ENCODE measurements at regions not wholly inside any gene's neighbourhood (a gene's known extent, or its start where the extent isn't known, plus 50 kb on each side); places are given as distances from the start of the nearest gene placed in this dataset.
"Not testable (repeated sequence)": the region's sequence is repeated elsewhere in the genome, so short reads cannot be mapped to it uniquely, and the experiment has no call there.

DNA sequence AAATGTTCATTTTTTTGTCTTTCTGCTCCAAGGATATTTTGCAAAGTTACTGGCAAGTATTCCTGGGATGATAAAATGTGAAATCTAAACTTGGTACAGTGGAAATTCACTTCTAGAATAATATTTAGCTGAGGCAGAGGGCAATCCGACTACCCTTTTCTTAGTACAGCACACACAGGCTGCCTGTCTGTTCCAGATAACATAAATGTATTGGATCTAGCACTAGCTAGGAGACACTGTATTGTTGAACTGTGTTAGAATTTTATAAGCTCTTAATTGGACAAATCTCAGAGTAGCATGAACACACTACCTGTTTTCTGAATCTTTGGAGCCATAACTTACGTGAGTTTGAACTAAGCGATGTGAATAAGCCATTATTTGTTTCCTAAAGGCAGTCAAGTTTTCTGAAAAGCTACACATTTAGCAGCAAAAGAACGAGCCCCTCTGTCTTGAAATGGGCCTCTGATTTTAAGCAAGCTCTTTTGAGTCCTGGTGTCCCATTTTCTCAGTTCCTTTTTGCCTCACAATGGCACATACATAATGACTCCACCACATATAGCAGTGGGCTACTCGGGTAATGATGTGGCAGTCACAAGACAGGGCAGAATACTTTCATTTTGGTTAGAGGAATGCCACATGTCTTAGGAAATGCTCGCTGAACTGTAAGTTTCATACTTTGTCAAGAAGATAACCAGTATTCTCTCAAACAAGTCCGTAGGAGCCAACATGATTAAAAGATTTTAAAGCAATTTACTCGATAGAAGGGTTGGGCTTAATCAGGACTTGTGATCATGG, 116.5 kb upstream of the ESR1 start:
- Mint-ChIP-seq H3K27me3 (no peaks in the 10 kb centered on the region), H3K4me1 (peaks cover 20 to 26% (median 25%) of the 10 kb centered on the region in 3 donors), H3K36me3 (no peaks in the 10 kb centered on the region), H3K27ac (peak overlapping the region; percentile 66 to 90 (median 82)), H3K4me3 (peak overlapping the region; percentile 68 to 88 (median 82)), H3K9me3 (no peaks in the 10 kb centered on the region)

DNA sequence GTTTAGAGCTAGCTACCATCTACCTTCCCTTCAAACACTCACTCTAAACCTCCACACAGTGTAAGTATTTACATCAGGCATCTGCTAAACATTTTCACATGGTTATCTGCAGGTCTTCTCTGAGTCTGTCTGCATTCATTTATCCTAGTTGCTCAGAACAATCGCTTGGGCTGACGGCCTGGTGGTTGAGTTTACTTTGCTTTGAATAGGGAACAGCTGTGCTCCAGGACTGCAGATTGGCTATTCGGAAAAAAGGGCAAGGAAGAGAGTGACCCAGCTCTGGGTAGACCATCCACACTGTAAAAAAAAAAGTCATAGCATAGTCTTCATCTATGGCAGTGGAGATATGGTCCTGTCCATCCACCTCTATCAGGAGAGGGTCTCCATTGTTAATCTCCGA, 115.3 kb upstream of the ESR1 start:
- H3K36me3 Mint-ChIP-seq: no peaks in the 10 kb centered on the region
- H3K27ac Mint-ChIP-seq: peak overlapping the region in 1 of 3 donors; percentile 90
- peaks cover 22 to 26% (median 25%) of the 10 kb centered on the region in 3 donors for H3K4me1 Mint-ChIP-seq
- H3K9me3 Mint-ChIP-seq: peaks cover 0 to 3% (median 0%) of the 10 kb centered on the region in 3 donors
- peak overlapping the region in 1 of 4 donors; percentile 0 for H3K4me3 Mint-ChIP-seq
- H3K27me3 Mint-ChIP-seq: no peaks in the 10 kb centered on the region

DNA sequence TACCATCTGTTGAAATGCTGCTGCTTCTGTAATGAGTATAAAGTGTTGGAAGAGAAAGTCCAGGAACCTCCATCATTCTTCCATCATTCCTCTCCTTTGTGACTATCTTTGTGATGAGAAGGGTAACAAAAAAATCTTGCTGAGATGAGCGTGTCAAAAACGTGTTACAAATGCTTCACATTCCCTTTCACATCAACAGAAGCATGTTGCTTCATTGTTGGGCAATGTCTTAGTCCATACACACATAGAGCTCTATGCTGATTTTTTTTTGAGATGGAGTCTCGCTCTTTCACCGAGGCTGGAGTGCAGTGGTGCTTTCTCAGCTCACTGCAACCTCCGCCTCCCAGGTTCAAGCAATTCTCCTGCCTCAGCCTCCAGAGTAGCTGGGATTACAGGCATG, 114.1 kb upstream of the ESR1 start:
- Mint-ChIP-seq H3K4me1 (peaks cover 22 to 26% (median 25%) of the 10 kb centered on the region in 3 donors), H3K27ac (no peak overlapping the region), H3K4me3 (no peak overlapping the region), H3K9me3 (peaks cover 0 to 3% (median 0%) of the 10 kb centered on the region in 3 donors), H3K27me3 (no peaks in the 10 kb centered on the region), H3K36me3 (no peaks in the 10 kb centered on the region)

DNA sequence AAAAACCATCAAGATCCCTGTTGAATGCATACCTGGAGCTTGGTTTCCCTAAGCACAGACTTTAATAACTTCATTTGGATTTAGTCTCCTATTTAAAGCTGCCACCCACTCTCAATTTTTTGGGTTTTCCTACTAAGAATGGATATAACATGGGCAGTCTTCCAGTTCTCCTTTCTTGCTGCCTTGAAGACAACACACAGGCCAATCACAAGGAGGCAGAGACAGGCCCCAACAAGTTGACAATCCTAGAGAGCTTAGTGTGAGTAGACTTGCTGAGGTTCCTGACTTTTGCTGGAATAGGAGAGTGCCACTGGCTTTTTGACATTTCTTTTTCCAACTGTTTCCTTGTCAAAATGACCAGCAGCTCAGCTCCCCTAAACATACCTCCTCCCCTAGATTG, 112.3 kb upstream of the ESR1 start:
- no peaks in the 10 kb centered on the region for H3K27me3 Mint-ChIP-seq
- no peak overlapping the region for H3K4me3 Mint-ChIP-seq
- peaks cover 21 to 26% (median 22%) of the 10 kb centered on the region in 3 donors for H3K4me1 Mint-ChIP-seq
- H3K36me3 Mint-ChIP-seq: no peaks in the 10 kb centered on the region
- H3K9me3 Mint-ChIP-seq: peaks cover 0 to 3% (median 0%) of the 10 kb centered on the region in 3 donors
- H3K27ac Mint-ChIP-seq: no peak overlapping the region

DNA sequence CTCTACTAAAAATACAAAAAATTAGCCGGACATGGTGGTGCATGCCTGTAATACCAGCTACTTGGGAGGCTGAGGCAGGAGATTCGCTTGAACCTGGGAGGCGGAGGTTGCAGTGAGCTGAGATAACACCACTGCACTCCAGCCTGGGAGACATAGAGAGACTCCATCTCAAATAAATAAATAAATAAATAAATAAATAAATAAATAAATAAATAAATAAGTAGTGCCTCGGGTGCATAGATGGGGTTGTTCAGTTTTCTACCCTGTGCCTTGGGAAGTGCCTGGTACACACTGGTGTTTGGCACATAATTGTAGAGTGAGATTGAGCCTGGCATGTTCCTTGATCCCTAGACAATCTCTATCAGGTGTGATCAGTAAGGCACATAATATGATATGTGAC, 111.2 kb upstream of the ESR1 start:
- Mint-ChIP-seq H3K4me1 (peaks cover 11 to 18% (median 12%) of the 10 kb centered on the region in 3 donors), H3K27ac (peak overlapping the region in 1 of 3 donors; percentile 1)
- not testable (repeated sequence) for H3K27me3 Mint-ChIP-seq, H3K36me3 Mint-ChIP-seq, H3K4me3 Mint-ChIP-seq, H3K9me3 Mint-ChIP-seq

DNA sequence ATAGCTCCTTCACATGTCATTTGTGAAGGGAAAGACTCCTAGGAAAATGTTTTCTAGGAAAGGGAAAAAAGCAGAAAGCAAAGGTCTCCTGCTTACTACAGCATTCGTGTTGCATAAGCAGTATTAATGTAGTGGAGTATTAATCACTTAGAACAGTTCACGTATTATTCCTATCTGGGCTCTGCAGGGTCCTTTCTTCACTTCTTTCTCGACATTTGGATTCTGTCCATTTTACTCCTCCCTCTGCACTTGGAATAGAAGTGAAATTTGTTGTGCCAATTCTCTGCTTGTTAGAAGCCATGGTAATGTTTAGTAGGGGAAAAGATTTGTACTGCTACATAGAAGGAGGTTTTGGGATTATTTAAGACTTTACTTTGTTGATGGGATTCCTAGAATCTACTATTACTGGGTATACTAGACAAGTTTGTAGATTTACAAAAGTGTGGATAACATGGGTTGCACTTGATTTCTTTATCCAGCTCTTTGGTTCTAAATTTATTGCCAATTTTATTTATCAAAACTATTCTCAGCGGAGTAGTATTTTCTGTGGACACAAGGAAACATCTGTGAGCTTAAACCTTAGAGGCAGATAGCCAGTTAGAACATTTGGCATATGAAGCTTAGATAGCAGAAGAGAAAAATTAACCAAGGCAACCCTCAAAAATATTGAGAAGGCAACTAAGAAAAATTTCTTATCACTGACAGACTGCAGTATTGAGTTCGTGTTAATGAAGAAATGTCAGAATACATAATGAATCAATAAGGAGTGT, 108.4 kb upstream of the ESR1 start:
- Mint-ChIP-seq H3K27me3 (peaks cover 1% of the 10 kb centered on the region), H3K4me3 (no peak overlapping the region), H3K36me3 (no peaks in the 10 kb centered on the region), H3K9me3 (peaks cover 0 to 3% (median 0%) of the 10 kb centered on the region in 3 donors), H3K27ac (no peak overlapping the region), H3K4me1 (peaks cover 18 to 31% (median 29%) of the 10 kb centered on the region in 3 donors)

DNA sequence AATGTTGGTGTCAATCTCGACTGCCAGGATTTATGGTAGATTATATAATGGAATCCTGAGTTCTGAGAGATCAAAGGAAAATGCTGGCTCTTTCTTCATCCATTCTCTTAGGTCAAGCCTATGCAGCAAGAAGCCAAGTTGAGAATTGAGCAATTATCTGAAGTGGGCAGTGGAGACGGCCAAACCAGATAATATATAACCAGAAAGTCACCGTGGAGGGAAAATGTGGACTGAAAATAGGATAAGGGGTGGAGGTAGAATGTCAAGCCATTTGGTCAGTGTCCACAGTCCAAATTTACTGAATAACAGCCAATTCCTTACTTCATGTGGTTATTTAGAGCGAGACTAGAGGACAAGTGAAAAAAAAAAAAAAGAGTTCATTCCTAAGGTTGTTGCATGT, 107.8 kb upstream of the ESR1 start:
- Mint-ChIP-seq H3K4me1 (peaks cover 21 to 31% (median 29%) of the 10 kb centered on the region in 3 donors), H3K27me3 (peaks cover 1% of the 10 kb centered on the region), H3K4me3 (no peak overlapping the region), H3K36me3 (no peaks in the 10 kb centered on the region), H3K9me3 (peaks cover 0 to 3% (median 0%) of the 10 kb centered on the region in 3 donors), H3K27ac (no peak overlapping the region)

DNA sequence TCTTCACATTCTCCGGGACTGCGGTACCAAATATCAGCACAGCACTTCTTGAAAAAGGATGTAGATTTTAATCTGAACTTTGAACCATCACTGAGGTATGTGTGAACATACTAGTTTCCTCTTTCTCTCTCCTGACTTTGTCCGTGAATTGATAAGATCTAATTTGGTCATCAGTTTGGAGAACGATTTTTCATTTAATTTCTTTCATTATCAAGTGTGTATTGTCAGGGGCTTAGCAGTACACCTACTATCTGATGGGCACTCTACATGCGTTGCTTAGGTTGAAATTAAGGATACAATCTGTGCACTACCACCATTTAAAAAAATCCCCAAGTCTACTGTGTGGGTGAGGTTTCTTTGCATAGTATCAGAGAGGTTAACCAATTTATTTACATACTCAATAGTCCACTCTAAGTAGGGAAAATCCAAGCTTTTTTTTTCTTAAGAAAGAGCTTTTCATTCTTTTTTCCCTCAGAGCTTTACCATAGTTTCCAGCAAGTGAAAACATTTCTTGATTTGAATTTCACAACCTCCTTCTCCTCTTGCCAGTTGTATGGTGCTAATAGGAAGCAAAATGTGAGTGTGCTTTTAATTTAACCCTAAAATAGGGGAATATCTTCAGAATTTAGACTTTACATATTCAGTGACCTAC, 105.4 kb upstream of the ESR1 start:
- Mint-ChIP-seq H3K36me3 (peaks cover 2% of the 10 kb centered on the region), H3K27ac (peak overlapping the region; percentile 2 to 37 (median 35)), H3K9me3 (peaks cover 0 to 2% (median 0%) of the 10 kb centered on the region in 3 donors), H3K4me1 (peaks cover 21 to 31% (median 27%) of the 10 kb centered on the region in 3 donors), H3K4me3 (peak overlapping the region; percentile 4 to 78 (median 45)), H3K27me3 (peaks cover 1% of the 10 kb centered on the region)

DNA sequence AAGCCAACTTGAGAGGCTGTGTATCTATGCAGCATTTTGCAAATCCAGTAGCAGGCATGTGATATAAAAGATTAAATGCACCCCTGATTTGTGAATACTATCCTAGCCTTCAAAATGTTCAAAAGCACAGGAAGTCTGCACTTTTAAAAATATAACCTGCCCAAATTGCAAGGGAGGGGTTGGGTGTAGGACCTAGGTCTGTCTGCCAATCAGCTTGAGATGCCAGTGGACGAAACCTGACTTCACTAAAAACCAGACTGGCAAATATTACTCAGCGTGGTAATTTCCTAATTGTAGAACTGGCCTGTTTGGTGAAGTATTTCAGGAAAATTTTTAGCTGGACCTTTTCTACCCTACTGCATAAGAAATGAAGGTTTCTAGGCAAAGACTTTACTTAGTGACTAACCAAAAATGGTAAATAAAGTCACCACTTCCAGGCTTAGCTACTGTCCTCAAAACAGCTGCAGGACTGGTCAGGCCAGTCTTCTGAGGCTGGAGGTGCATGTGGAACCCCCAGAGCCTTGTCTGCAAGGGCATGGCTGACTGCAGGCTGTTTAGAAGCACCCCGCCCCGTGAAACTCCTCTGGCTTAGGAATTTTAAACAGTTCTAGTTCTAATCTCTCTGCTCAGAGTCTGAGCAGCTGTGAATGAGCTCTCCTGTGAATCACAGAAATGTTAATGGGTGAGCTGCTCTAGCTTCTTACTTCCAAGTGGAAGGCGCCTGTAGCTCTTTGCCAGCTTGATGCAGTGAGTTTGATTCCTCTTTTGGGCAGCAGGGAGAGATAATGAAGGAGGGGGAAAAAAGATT, 104.4 kb upstream of the ESR1 start:
- H3K27ac Mint-ChIP-seq: peak overlapping the region in 1 of 3 donors; percentile 75

DNA sequence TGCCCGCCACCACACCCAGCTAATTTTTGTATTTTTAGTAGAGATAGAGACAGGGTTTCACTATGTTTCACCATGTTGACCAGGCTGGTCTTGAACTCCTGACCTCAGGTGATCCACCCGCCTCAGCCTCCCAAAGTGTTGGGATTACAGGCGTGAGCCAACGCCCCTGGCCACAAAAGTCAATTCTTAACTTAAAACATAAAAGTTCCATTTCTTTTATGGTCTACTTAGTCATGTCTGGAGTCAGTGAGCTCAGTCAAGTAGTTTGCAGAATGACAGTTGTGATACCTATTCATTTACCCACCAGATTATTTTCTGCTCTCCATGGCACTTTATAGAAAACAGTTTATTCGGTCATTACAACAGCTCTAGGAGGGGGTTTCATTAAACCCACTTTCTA, 103.1 kb upstream of the ESR1 start:
- H3K36me3 Mint-ChIP-seq: peaks cover 2% of the 10 kb centered on the region

More for the DNA sequence above, 104.4 kb upstream of the ESR1 start:
- H3K4me3 Mint-ChIP-seq: peak overlapping the region in 1 of 4 donors; percentile 47
- H3K27me3 Mint-ChIP-seq: peaks cover 1% of the 10 kb centered on the region
- H3K36me3 Mint-ChIP-seq: peaks cover 2% of the 10 kb centered on the region
- H3K4me1 Mint-ChIP-seq: peaks cover 21 to 31% (median 27%) of the 10 kb centered on the region in 3 donors
- no peaks in the 10 kb centered on the region for H3K9me3 Mint-ChIP-seq

DNA sequence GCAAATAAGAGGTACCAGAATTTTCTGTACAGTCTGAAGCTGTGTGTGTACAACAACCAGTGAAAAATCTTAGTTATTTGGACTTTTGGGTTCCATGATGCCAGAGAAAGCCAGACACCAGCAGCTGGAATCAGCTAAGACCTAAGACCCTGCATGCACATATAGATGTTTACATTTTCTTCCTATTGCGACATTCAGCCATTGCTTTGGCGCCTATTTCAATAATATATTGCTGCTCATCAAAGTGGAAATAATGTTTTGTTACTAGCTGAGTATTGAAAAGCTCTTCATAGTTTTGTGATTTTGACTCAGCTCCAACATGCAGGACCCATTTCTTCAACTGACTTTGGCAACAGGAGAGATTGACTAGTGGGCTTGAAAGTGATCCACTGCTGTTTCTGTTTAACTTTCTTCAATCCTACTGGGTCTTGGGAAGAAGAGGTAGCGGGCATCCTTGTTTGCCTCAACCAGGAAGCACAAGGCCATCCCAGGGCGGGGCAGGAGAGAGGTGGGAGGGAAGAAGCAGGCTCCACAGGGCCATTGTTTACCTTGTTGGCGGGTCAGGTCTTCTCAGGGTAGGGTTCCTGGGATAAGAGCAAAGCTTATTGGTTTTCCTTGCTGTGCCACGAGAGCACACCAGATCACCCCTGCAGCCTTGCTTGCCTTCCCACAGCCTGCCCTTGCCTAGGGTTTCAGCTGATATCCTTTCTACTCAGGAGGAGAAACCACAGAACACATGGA, 101.3 kb upstream of the ESR1 start:
- Mint-ChIP-seq H3K9me3 (no peaks in the 10 kb centered on the region), H3K4me3 (no peak overlapping the region), H3K27me3 (peaks cover 1% of the 10 kb centered on the region), H3K27ac (no peak overlapping the region), H3K4me1 (peaks cover 19 to 24% (median 24%) of the 10 kb centered on the region in 3 donors), H3K36me3 (peaks cover 2% of the 10 kb centered on the region)

More for the DNA sequence above, 103.1 kb upstream of the ESR1 start:
- H3K4me1 Mint-ChIP-seq: peaks cover 21 to 31% (median 27%) of the 10 kb centered on the region in 3 donors
- no peaks in the 10 kb centered on the region for H3K9me3 Mint-ChIP-seq
- H3K27ac Mint-ChIP-seq: no peak overlapping the region
- H3K4me3 Mint-ChIP-seq: peak overlapping the region in 1 of 4 donors; percentile 14
- H3K27me3 Mint-ChIP-seq: peaks cover 1% of the 10 kb centered on the region

DNA sequence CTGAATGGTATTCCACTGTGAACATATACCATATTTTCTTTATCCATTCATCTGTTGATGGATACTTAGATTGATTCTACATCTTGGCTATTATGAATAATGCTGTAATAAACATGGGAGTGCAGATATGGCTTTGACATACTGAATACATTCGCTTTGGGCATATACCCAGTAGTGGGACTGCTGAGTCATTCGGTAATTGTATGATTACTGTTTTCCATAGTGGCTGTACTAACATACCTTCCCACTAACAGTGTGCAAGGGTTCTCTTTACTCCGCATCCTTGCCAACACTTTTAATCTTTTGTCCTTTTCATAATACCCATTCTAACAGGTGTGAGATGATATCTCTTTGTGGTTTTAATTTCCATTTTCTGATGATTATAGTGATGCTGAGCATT, 98.2 kb upstream of the ESR1 start:
- peaks cover 3 to 15% (median 11%) of the 10 kb centered on the region in 3 donors for H3K9me3 Mint-ChIP-seq
- H3K4me1 Mint-ChIP-seq: peaks cover 0 to 2% (median 0%) of the 10 kb centered on the region in 3 donors
- peaks cover 6% of the 10 kb centered on the region for H3K36me3 Mint-ChIP-seq
- H3K27ac Mint-ChIP-seq: no peak overlapping the region
- peaks cover 1% of the 10 kb centered on the region for H3K27me3 Mint-ChIP-seq
- no peak overlapping the region for H3K4me3 Mint-ChIP-seq

DNA sequence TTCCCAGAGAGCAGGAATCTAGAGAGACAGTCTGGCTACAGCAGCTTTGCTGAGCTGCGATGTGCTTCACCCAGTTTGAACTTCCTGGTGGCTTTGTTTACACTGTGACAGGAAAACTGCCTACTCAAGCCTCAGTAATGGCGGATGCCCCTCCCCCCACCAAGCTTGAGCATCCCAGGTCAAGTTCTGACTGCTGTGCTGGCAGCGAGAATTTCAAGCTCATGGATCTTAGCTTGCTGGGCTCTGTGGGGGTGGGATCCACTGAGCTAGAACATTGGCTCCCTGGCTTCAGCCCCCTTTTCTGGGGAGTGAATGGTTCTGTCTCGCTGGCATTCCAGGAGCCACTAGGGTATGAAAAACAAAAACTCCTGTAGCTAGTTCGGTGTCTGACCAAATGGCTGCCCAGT, 91.0 kb upstream of the ESR1 start:
- Mint-ChIP-seq H3K9me3 (peaks cover 6 to 19% (median 18%) of the 10 kb centered on the region in 3 donors), H3K4me1 (peaks cover 0 to 6% (median 5%) of the 10 kb centered on the region in 3 donors), H3K27me3 (peaks cover 1% of the 10 kb centered on the region)

More for the DNA sequence above, 91.0 kb upstream of the ESR1 start:
- Mint-ChIP-seq H3K4me3 (no peak overlapping the region), H3K27ac (no peak overlapping the region), H3K36me3 (peaks cover 7% of the 10 kb centered on the region)
